ENCODE measurements at regions not wholly inside any gene's neighbourhood (a gene's known extent, or its start where the extent isn't known, plus 50 kb on each side); places are given as distances from the start of the nearest gene placed in this dataset.

- no peak for TF ChIP-seq CTCF (IDR thresholded peaks at IDR 0.05; ENCODE audit: low read depth, low read length)
These were observed 125.9 kb upstream of the TNFAIP3 start for GRCh38 chr6:137740967-137741761.

GRCh38 chr6:137743493-137743892, 123.6 kb upstream of the TNFAIP3 start:
- no peak for TF ChIP-seq CTCF (IDR thresholded peaks at IDR 0.05; ENCODE audit: low read depth, low read length)
- CTCF ChIA-PET: no interaction called here
- Histone ChIP-seq H3K9me3 (ENCODE audit: control insufficient read depth, insufficient read depth, low read length) (no peaks in the 10 kb centered on the region), H3K27me3 (ENCODE audit: control insufficient read depth, insufficient read depth, low read length) (no peaks in the 10 kb centered on the region), H3K4me3 (ENCODE audit: low read depth, low read length) (no peak overlapping the region), H3K27ac (ENCODE audit: low read depth, low read length) (no peak overlapping the region)
- POLR2A ChIA-PET: no interaction called here
- DNase-seq (ENCODE audit: low read depth, low spot score): no peak

More at GRCh38 chr6:137740967-137741761, 125.9 kb upstream of the TNFAIP3 start:
- Histone ChIP-seq H3K27me3 (ENCODE audit: control insufficient read depth, insufficient read depth, low read length) (no peaks in the 10 kb centered on the region), H3K27ac (ENCODE audit: low read depth, low read length) (no peak overlapping the region), H3K4me3 (ENCODE audit: low read depth, low read length) (no peak overlapping the region), H3K9me3 (ENCODE audit: control insufficient read depth, insufficient read depth, low read length) (no peaks in the 10 kb centered on the region)
- DNase-seq (ENCODE audit: low read depth, low spot score): no peak
- ChIA-PET CTCF (no interaction called here), POLR2A (no interaction called here)

GRCh38 chr6:137744877-137745276, 122.2 kb upstream of the TNFAIP3 start:
- no peak for DNase-seq (ENCODE audit: low read depth, low spot score)
- ChIA-PET CTCF (interaction anchor here (1.1 kb wide), 1 partner anchor 23 kb away, joined by 4 read pairs; no protein-coding TSS in a partner anchor), POLR2A (no interaction called here)
- no peak overlapping the region for H3K27ac ChIP-seq (ENCODE audit: low read depth, low read length)
- TF ChIP-seq CTCF (IDR thresholded peaks at IDR 0.05; ENCODE audit: low read depth, low read length): no peak
- no peaks in the 10 kb centered on the region for H3K27me3 ChIP-seq (ENCODE audit: control insufficient read depth, insufficient read depth, low read length)
- no peaks in the 10 kb centered on the region for H3K9me3 ChIP-seq (ENCODE audit: control insufficient read depth, insufficient read depth, low read length)
- no peak overlapping the region for H3K4me3 ChIP-seq (ENCODE audit: low read depth, low read length)

- no peak overlapping the region for H3K27ac ChIP-seq (ENCODE audit: low read depth, low read length)
- H3K4me3 ChIP-seq (ENCODE audit: low read depth, low read length): no peak overlapping the region
- TF ChIP-seq CTCF (IDR thresholded peaks at IDR 0.05; ENCODE audit: low read depth, low read length): no peak
- CTCF ChIA-PET: interaction anchor here (1.1 kb wide), 1 partner anchor 23 kb away, joined by 4 read pairs; no protein-coding TSS in a partner anchor
- DNase-seq (ENCODE audit: low read depth, low spot score): no peak
- H3K27me3 ChIP-seq (ENCODE audit: control insufficient read depth, insufficient read depth, low read length): no peaks in the 10 kb centered on the region
- POLR2A ChIA-PET: no interaction called here
- no peaks in the 10 kb centered on the region for H3K9me3 ChIP-seq (ENCODE audit: control insufficient read depth, insufficient read depth, low read length)
These were observed 121.7 kb upstream of the TNFAIP3 start for GRCh38 chr6:137745321-137745720.

- no peak for DNase-seq (ENCODE audit: low read depth, low spot score)
- H3K9me3 ChIP-seq (ENCODE audit: control insufficient read depth, insufficient read depth, low read length): no peaks in the 10 kb centered on the region
- ChIA-PET POLR2A (no interaction called here), CTCF (interaction anchor here (0.8 kb wide), 1 partner anchor 200 kb away, joined by 4 read pairs; no protein-coding TSS in a partner anchor)
- no peak for TF ChIP-seq CTCF (IDR thresholded peaks at IDR 0.05; ENCODE audit: low read depth, low read length)
- no peaks in the 10 kb centered on the region for H3K27me3 ChIP-seq (ENCODE audit: control insufficient read depth, insufficient read depth, low read length)
- H3K27ac ChIP-seq (ENCODE audit: low read depth, low read length): no peak overlapping the region
- H3K4me3 ChIP-seq (ENCODE audit: low read depth, low read length): no peak overlapping the region
These were observed 120.8 kb upstream of the TNFAIP3 start for GRCh38 chr6:137746264-137746663.

All from AG04450 (cell line).